ENCODE measurements at regions not wholly inside any gene's neighbourhood (a gene's known extent, or its start where the extent isn't known, plus 50 kb on each side); places are given as distances from the start of the nearest gene placed in this dataset.

DNA sequence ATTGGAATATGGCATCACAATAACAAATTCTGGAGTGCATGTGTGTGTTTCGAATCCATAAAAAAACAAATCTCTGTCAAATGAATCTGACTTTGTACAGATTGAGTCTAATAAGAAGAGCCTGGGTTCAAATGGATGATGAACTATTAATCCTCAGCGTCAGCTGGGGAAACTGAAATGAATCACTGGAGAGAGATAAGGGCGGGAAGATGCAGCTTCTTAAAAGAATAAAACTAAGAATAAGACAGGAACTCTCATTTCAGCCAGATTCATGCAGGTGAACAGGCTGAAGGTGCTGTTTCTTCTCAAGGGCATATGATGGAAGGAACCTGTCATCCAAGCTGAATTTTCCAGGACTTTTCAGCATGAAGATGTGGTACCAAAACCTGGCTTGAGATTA, 202.6 kb upstream of the TRIB2 start:
- intact Hi-C loops (cut with micrococcal nuclease; ENCODE audit: unreplicated experiment): no loop called here
- Histone ChIP-seq H3K27me3 (ENCODE audit: control insufficient read depth, insufficient read depth, low read length) (no peaks in the 10 kb centered on the region), H3K9me3 (ENCODE audit: control insufficient read depth, insufficient read depth, low read depth, low read length) (no peaks in the 10 kb centered on the region), H3K4me1 (ENCODE audit: control insufficient read depth, insufficient read depth, low read length) (no peaks in the 10 kb centered on the region), H3K4me3 (ENCODE audit: low read depth in 2 of 2, low read length in 2 of 2) (no peak overlapping the region), H3K36me3 (ENCODE audit: control insufficient read depth, insufficient read depth, low read length) (no peaks in the 10 kb centered on the region), H3K27ac (ENCODE audit: low read length) (no peak overlapping the region)
- DNase-seq (ENCODE audit: low read depth, low spot score) (no peak), ATAC-seq (no peak)
- ChIA-PET CTCF (no interaction called here), POLR2A (no interaction called here)
- TF ChIP-seq POLR2AphosphoS5 (IDR thresholded peaks at IDR 0.05; ENCODE audit: low read depth, low read length): no peak
- TF ChIP-seq, protein P1, sequence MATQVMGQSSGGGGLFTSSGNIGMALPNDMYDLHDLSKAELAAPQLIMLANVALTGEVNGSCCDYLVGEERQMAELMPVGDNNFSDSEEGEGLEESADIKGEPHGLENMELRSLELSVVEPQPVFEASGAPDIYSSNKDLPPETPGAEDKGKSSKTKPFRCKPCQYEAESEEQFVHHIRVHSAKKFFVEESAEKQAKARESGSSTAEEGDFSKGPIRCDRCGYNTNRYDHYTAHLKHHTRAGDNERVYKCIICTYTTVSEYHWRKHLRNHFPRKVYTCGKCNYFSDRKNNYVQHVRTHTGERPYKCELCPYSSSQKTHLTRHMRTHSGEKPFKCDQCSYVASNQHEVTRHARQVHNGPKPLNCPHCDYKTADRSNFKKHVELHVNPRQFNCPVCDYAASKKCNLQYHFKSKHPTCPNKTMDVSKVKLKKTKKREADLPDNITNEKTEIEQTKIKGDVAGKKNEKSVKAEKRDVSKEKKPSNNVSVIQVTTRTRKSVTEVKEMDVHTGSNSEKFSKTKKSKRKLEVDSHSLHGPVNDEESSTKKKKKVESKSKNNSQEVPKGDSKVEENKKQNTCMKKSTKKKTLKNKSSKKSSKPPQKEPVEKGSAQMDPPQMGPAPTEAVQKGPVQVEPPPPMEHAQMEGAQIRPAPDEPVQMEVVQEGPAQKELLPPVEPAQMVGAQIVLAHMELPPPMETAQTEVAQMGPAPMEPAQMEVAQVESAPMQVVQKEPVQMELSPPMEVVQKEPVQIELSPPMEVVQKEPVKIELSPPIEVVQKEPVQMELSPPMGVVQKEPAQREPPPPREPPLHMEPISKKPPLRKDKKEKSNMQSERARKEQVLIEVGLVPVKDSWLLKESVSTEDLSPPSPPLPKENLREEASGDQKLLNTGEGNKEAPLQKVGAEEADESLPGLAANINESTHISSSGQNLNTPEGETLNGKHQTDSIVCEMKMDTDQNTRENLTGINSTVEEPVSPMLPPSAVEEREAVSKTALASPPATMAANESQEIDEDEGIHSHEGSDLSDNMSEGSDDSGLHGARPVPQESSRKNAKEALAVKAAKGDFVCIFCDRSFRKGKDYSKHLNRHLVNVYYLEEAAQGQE (IDR thresholded peaks at IDR 0.05; ENCODE audit: insufficient read depth in 1 of 2, low read depth in 2 of 2, low read length in 1 of 2): no peak
- no peak for TF ChIP-seq SIN3A (IDR thresholded peaks at IDR 0.05; ENCODE audit: borderline replicate concordance, insufficient read depth, low read depth, low read length)
- in situ Hi-C loops (cut with HindIII; ENCODE audit: low pct_unique_long_range_greater_than_20kb, low sequenced_read_pairs): no loop called here
- no TSS peak for BruUV-seq (replicated peaks)

DNA sequence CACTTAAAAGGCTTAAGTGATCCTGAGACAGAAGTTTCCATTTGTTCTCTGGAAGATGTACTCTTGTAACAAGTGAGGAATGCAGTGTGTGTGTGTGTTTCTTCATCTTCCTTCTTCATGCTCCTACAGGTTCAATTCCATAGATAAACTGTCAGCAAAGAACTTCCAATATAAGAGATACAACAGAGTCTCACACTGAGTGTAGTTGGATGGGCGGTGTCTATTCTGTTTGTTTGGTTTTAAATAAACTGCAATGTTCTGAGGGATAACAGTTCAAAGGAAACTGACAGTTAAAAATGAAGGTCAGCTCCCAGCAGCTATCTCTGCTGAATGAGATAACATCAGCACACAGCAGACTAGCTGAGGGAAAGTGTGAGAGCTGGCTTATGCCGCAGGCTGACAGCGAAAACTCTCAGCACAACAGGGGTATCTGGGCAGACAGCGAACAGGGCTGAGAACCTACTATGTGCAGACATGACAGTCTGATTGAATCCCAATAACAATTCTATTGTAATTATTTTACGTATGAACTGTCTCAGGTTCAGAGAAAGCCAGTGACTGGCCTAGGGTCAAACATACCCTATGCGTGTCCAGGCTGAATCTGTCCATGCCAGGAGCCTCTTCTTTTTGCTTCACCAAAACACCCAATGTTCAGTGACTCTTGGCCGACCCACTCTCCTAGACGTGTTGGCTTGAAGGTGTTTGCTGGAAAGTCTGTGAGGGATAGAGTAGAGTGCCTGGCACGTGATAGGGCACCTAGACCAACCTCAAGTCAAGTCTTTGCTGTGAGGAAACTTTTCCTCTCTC, 201.9 kb upstream of the TRIB2 start:
- DNase-seq (ENCODE audit: low read depth, low spot score) (no peak), ATAC-seq (no peak)
- intact Hi-C loops (cut with micrococcal nuclease; ENCODE audit: unreplicated experiment) (no loop called here), in situ Hi-C loops (cut with HindIII; ENCODE audit: low pct_unique_long_range_greater_than_20kb, low sequenced_read_pairs) (no loop called here)
- ChIA-PET CTCF (no interaction called here), POLR2A (no interaction called here)
- no peak for TF ChIP-seq SIN3A (IDR thresholded peaks at IDR 0.05; ENCODE audit: borderline replicate concordance, insufficient read depth, low read depth, low read length)
- TF ChIP-seq, protein P1 (IDR thresholded peaks at IDR 0.05; ENCODE audit: insufficient read depth in 1 of 2, low read depth in 2 of 2, low read length in 1 of 2): no peak
- TF ChIP-seq POLR2AphosphoS5 (IDR thresholded peaks at IDR 0.05; ENCODE audit: low read depth, low read length): no peak
- TF ChIP-seq, protein P2, sequence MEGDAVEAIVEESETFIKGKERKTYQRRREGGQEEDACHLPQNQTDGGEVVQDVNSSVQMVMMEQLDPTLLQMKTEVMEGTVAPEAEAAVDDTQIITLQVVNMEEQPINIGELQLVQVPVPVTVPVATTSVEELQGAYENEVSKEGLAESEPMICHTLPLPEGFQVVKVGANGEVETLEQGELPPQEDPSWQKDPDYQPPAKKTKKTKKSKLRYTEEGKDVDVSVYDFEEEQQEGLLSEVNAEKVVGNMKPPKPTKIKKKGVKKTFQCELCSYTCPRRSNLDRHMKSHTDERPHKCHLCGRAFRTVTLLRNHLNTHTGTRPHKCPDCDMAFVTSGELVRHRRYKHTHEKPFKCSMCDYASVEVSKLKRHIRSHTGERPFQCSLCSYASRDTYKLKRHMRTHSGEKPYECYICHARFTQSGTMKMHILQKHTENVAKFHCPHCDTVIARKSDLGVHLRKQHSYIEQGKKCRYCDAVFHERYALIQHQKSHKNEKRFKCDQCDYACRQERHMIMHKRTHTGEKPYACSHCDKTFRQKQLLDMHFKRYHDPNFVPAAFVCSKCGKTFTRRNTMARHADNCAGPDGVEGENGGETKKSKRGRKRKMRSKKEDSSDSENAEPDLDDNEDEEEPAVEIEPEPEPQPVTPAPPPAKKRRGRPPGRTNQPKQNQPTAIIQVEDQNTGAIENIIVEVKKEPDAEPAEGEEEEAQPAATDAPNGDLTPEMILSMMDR (IDR thresholded peaks at IDR 0.05): no peak
- no peak for TF ChIP-seq TCF7L2 (IDR thresholded peaks at IDR 0.05; ENCODE audit: low read depth, low read length)
- Histone ChIP-seq H3K4me3 (ENCODE audit: low read depth in 2 of 2, low read length in 2 of 2) (no peak overlapping the region), H3K4me1 (ENCODE audit: control insufficient read depth, insufficient read depth, low read length) (no peaks in the 10 kb centered on the region), H3K27me3 (ENCODE audit: control insufficient read depth, insufficient read depth, low read length) (no peaks in the 10 kb centered on the region), H3K27ac (ENCODE audit: low read length) (peak overlapping the region; percentile 39; the same call in 1 of the 2 replicates), H3K36me3 (ENCODE audit: control insufficient read depth, insufficient read depth, low read length) (no peaks in the 10 kb centered on the region), H3K9me3 (ENCODE audit: control insufficient read depth, insufficient read depth, low read depth, low read length) (no peaks in the 10 kb centered on the region)
- no TSS peak for BruUV-seq (replicated peaks)

Measured in Panc1 (cell line).